ENCODE measurements at regions not wholly inside any gene's neighbourhood (a gene's known extent, or its start where the extent isn't known, plus 50 kb on each side); places are given as distances from the start of the nearest gene placed in this dataset.

DNA sequence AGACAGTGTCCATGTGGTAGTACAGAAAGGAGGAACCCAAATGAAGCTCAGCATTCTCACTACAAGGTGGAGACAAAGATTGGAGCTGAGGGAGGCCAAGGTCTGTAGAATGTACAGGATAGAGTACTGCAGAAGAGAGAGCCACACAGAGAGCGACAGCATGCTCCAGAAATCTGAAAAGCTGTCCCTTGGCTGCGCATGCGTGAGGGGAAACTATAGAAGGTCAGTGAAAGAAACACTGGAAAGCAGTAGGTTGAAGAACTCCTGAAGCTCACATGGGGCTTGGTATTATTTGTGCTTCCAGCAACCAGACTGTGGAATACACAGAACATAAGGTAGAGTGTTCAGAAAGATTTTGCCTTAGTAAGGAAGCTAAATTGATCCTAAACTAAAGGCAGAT is 142.5 kb downstream of the TXNL1 start:
- no peak overlapping the region for H3K23ac ChIP-seq (ENCODE audit: low read depth, low read length)
- dilution Hi-C loops (cut with HindIII; ENCODE audit: low sequenced_read_pairs, unreplicated experiment) (no loop called here), intact Hi-C loops (cut with micrococcal nuclease) (no loop called here), in situ Hi-C loops (cut with MboI; ENCODE audit: low sequenced_read_pairs) (no loop called here)
- no peaks in the 10 kb centered on the region for H3K36me3 ChIP-seq (ENCODE audit: control insufficient read depth, insufficient read depth, low read length)
- H2BK20ac ChIP-seq (ENCODE audit: low read depth, low read length) = no peak overlapping the region
- no peak overlapping the region for H2AK5ac ChIP-seq (ENCODE audit: low read depth, low read length)
- H4K91ac ChIP-seq (ENCODE audit: insufficient read depth, low read depth, low read length) = no peak overlapping the region
- no peak overlapping the region; the same call in 1 of the 2 replicates for H3K4ac ChIP-seq (ENCODE audit: low read depth, low read length)
- H2BK15ac ChIP-seq (ENCODE audit: low read depth, low read length) = no peak overlapping the region
- no CpG with 5 or more reads among the region's 3 CpGs for WGBS, 2 experiments (ENCODE audit: extremely low coverage in 2 of 2, insufficient read length in 1 of 2)
- H3K4me2 ChIP-seq (ENCODE audit: low read depth, low read length) = no peak overlapping the region
- BruUV-seq (replicated peaks) = no TSS peak
- DNase-seq = no peak
- no peak overlapping the region for H3K9ac ChIP-seq (ENCODE audit: low read depth, low read length)
- no peak overlapping the region for H4K5ac ChIP-seq (ENCODE audit: low read depth, low read length)
- peaks cover 5% of the 10 kb centered on the region for H3K27me3 ChIP-seq (ENCODE audit: control insufficient read depth, insufficient read depth, low read length)
- H4K20me1 ChIP-seq (ENCODE audit: insufficient read depth, low read length) = no peaks in the 10 kb centered on the region
- H3K27ac ChIP-seq (ENCODE audit: insufficient read depth, low read length) = no peak overlapping the region
- H2BK120ac ChIP-seq (ENCODE audit: low read depth, low read length) = no peak overlapping the region
- no peak; the same call in 1 of the 2 replicates for ATAC-seq (ENCODE audit: low read depth)
- H2AFZ ChIP-seq (replicated peaks; ENCODE audit: low read length, poor library complexity) = no peak overlapping the region
- H3K79me1 ChIP-seq (ENCODE audit: low read depth in 1 of 2, low read length in 2 of 2) = no peaks in the 10 kb centered on the region
- H3K56ac ChIP-seq (ENCODE audit: extremely low read depth, insufficient read depth, low read length) = no peak overlapping the region
- no peak overlapping the region for H3K18ac ChIP-seq (ENCODE audit: low read depth, low read length)
- CTCF ChIA-PET = no interaction called here
- H2BK5ac ChIP-seq (ENCODE audit: low read depth, low read length, poor library complexity, severe bottlenecking) = no peak overlapping the region
- 0 out of 2 replicates have a peak, but pooled peaks cover 2% of the 10 kb centered on the region for H3K4me1 ChIP-seq (ENCODE audit: control insufficient read depth, insufficient read depth, low read length)
- no peaks in the 10 kb centered on the region for H3K9me1 ChIP-seq (ENCODE audit: insufficient read depth, low read length)
- no peak overlapping the region for H2AK9ac ChIP-seq (replicated peaks; ENCODE audit: low read depth, low read length, poor library complexity)
- H4K8ac ChIP-seq (ENCODE audit: low read depth in 2 of 2, low read length in 2 of 2) = no peak overlapping the region
- POLR2A ChIA-PET (ENCODE audit: unreplicated experiment) = no interaction called here
- no peak overlapping the region for H3K14ac ChIP-seq (replicated peaks; ENCODE audit: low read depth, low read length)
- H3K4me3 ChIP-seq (ENCODE audit: insufficient read depth, low read depth, low read length) = no peak overlapping the region
- TF ChIP-seq MXI1 (IDR thresholded peaks at IDR 0.05; ENCODE audit: borderline replicate concordance, low read depth, low read length) = no peak
- no peak for TF ChIP-seq ELK1 (IDR thresholded peaks at IDR 0.05; ENCODE audit: borderline replicate concordance, low read depth, low read length)
- TF ChIP-seq SMC3 (IDR thresholded peaks at IDR 0.05; ENCODE audit: low read depth, low read length) = no peak
- no peak for TF ChIP-seq CHD1 (IDR thresholded peaks at IDR 0.05; ENCODE audit: low read depth, low read length)
- TF ChIP-seq RAD21 (IDR thresholded peaks at IDR 0.05; ENCODE audit: low read length) = no peak
- no peak for TF ChIP-seq CEBPB (IDR thresholded peaks at IDR 0.05; ENCODE audit: low read depth, low read length)
- no peak for TF ChIP-seq FOS (IDR thresholded peaks at IDR 0.05; ENCODE audit: low read depth, low read length)
- no peak for TF ChIP-seq CTCF (conservative IDR thresholded peaks at IDR 0.05; ENCODE audit: low read depth, low read length)
- TF ChIP-seq RCOR1 (IDR thresholded peaks at IDR 0.05; ENCODE audit: insufficient replicate concordance, low read length) = no peak
- TF ChIP-seq MAZ (IDR thresholded peaks at IDR 0.05; ENCODE audit: borderline replicate concordance, low read depth, low read length) = no peak
- H3K9me3 ChIP-seq (ENCODE audit: control insufficient read depth, insufficient read depth, low read length) = no peaks in the 10 kb centered on the region; the same call in 1 of the 2 replicates

Data from IMR-90 (cell line).